Head of caudate nucleus (tissue), 42 donors: ENCODE measurements at regions not wholly inside any gene's neighbourhood (a gene's known extent, or its start where the extent isn't known, plus 50 kb on each side); places are given as distances from the start of the nearest gene placed in this dataset.

Experiments
- DNase-seq, 42 donors: peaks; one replicate each; pipeline versions ENCODE4 v3.0.0 to v3.0.0-alpha.2; 2020 to 2021; ENCODE audit warnings: mixed read lengths in 7 of 42
- intact Hi-C: fragments of 100-400 bp; cut with DNase I; formaldehyde crosslinking; loops from one replicate; pipeline ENCODE4 v1.15.0; 2022

DNA sequence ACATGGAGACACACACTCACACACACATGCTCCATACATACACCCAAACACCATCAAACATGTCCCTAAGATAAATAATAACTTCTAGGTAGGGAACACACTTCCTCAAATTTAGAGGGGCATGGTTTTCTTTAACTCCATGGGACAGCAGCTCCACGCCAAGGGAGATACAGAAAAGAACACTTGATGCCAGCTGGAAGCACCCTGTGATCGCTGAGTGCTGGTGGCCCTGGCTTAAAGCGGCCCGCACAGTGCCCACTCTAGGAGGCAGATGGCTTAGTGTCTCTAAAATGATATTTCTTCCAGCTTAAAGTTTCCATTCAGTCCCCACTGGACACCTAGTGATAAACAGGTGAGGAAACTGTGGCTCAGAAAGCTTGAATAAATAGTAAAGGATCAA lies 232.9 kb downstream of the UACA start:
- intact Hi-C loops: no loop called here
- peak in 1 of 42 donors; percentile 4 for DNase-seq

DNA sequence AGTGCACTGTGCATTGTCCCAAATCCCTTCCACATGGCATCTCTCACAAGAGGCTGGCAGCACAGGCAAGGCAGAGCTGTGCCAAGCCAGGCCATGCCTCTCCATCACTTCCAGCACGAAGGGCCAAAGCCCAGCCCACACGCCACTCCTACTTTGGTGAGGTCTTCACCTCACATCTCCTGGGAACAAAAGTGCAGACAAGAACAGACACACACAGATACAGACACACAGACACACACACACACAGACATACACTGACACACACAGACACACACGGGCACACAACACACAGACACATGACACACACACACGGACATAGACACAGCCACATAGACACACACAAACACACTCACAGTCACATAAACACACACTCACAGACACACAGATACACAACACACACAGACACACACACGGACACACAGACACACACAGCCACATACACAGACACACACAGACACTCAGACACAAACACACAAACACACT lies 233.3 kb downstream of the UACA start:
- intact Hi-C loops: no loop called here
- peak in 2 of 42 donors; percentile 13 to 15 for DNase-seq

DNA sequence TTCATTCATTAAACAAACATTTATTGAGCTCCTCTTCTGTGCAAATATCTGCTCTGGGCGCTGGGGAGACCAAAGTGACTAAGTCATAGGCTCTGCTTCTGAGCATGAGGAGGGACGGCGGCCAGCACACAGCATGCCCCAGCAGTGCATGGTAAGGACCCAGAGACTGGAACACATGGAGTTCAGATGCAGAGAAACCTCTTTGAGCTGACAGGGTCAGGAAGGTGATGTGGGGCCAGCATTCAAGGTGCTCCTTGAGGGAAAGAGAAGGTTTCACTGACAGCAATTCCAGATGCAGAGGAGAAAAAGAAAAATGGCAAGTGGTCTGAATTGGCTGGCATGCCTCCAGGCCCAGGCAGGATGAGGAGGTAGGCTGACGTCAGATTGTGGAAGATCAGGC lies 234.5 kb downstream of the UACA start:
- DNase-seq: peak in 2 of 42 donors; percentile 8 to 25
- intact Hi-C loops: no loop called here

DNA sequence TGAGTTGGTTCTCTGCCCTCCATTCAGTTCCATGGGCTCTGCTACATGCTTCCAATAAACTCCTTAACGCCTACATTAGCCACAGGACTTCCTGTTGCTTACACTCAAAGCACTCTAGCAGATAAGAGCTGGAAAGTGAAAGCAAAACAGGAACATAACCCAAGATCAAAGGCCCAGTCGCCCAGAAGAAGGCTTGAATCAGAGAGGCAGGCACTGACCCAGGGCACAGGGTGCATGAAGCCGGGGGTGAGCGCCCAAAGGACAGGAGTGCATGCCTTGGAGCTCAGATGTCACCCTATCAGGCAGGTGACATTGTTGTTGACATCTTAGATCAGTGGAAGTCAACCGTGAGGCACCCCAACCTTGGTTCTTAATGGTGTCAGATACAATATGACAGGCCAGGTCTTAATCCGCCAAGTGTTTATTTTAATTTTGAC lies 235.1 kb downstream of the UACA start:
- intact Hi-C loops: no loop called here
- DNase-seq: peak in 2 of 42 donors; percentile 10 to 35

DNA sequence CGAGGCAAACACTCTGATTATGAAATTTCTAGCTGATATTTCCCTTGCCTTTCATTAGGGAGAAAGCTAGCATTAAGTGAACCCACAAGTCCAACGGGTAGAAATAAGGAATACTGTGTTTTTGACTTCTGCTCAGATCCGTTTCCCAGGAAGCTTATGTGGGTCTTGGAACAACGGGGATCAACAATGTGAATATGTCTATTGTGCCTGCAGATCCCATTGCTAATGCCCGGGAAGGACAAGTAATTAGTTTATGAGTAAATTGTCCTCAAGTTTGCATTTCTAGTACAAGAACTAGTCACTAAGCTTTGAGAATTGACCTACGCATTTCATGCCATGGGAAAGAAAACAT lies 236.4 kb downstream of the UACA start:
- intact Hi-C loops: no loop called here
- no peak for DNase-seq

DNA sequence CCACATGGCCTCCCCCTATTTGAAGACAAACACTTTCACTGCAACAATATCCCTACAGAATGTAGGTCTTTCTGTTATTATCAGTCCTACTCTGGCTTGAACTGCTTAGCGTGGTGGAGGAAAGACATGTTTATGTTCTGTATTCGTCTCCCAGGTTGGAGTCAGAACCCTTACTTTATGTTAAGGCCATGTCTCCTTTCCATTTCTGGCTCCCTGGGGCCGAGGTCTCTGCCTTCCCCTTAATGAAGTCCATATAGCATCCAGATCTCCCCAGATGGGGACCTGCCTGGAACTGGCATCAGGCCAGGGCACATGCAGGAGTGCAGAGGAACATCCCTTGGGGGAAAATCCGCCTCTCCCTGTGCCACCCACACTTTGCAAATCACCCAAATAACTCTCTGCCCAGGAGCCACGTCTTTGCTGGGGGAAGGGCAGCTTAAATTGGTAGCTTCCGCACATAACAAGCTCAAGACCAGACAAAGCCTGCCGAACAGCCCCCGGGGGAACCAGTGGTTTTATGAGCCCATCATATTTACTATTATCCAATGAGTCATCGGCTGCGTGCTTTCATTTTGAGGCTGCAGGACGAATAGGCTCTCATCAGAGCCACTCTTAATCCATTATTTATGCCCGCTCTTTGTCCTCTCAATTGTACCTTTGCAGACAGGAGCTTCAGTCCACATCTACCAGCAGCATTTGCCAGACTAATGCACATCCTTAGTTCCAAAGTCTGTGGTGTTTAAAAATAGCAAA lies 237.0 kb downstream of the UACA start:
- intact Hi-C loops: no loop called here
- DNase-seq: peak in 1 of 42 donors; percentile 8

DNA sequence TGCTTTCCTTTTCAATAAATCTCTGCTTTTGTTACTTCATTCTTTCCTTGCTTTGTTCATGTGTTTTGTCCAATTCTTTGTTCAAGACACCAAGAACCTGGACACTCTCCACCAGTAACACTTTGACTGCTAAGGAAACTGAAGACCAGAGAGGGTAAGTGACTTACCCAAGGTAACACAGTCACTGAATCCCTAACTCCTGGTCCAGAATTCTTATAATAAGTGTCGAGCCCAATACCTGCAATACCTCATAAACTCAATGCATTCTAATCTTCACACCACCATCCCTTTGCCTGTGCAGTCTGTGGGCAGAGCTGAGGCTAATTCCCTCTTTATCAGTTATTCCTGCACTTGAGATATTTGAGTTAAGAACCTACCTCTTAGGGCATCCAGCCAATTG lies 237.8 kb downstream of the UACA start:
- DNase-seq: no peak
- intact Hi-C loops: no loop called here

DNA sequence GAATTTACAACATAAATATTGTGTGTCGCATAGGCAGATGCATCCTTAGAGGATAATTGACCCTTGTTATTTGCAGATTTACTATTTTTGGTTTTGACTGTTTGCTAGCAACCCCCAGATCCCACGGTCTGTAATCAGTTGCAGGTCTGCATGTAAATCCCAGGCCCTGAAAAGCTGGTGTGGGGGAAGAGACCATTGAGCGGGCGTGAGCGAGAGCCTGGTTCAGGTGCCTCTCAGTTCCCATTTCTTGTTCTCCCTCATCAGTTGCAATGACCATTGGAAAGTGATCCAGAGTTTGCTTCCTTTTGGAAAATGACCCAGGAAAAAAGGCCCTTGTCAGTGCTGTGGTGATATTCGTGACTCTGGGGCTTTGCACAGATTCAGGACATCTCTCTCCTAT lies 238.9 kb downstream of the UACA start:
- intact Hi-C loops: no loop called here
- DNase-seq: peak in 2 of 42 donors; percentile 2 to 4

DNA sequence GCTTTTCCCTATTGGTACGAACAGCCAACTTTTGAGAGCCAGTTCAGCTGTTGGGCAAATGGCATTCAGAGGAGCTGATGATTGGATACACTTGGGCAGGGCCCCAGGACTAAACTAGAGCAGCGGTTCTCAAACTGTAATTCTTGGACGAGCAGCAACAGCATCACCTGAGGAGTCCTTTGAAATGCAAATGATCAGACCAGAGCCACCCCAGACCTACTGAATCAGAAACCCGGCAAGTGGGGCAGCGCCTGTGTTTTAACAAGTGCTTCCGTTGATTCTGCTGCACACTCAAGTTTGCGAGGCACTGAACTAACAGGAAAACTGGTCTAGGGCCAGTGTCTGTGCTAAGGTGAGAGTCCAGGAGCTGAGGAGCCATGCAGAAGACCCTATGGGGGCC lies 239.7 kb downstream of the UACA start:
- DNase-seq: peak in 2 of 42 donors; percentile 10 to 18
- intact Hi-C loops: no loop called here

DNA sequence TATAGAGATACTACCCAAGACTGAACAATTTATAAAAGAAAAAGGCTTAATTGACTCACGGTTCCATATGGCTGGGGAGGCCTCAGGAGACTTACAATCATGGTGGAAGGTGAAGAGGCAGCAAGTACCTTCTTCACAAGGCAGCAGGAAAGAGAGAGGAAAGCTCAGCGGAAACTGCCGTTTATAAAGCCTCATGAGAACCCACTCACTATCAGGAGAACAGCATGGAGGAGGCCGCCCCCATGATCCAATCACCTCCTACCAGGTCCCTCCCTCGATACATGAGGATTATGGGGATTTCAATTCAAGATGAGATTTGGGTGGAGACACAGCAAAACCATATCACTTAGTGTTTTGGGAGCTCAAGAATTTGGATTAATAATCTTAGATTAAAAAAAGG lies 240.2 kb downstream of the UACA start:
- intact Hi-C loops: no loop called here
- peak in 2 of 42 donors; percentile 8 to 10 for DNase-seq

DNA sequence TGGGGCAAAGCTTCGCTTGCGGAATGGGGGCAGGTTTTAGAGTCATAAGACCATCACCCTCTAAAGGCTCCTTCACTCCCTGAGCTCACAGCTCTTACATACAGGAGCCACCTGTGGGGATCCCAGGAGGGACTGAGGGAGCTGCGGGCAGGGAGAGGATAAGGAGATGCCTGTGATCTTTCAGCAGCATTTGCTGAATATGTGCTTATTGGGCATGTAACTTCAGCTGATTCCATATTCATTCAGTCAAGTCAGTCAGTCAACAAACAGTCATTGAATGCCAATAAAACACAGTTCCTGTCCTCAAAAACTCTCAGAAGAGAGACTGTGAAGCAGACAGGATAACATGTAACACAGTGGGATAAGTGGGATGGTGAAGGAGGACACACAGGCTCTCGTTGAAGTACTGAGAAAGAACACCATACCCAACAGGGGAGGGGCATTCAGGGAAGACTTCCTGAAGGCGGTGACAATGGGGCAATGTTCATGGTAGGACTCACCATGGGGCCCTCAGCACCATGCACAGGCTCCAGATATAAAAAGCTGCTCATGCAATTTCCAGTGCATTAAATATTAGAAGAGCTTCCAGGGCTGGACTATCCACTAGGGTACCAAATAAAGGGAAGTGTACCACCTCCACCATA lies 240.9 kb downstream of the UACA start:
- DNase-seq: peak in 1 of 42 donors; percentile 1
- intact Hi-C loops: no loop called here

DNA sequence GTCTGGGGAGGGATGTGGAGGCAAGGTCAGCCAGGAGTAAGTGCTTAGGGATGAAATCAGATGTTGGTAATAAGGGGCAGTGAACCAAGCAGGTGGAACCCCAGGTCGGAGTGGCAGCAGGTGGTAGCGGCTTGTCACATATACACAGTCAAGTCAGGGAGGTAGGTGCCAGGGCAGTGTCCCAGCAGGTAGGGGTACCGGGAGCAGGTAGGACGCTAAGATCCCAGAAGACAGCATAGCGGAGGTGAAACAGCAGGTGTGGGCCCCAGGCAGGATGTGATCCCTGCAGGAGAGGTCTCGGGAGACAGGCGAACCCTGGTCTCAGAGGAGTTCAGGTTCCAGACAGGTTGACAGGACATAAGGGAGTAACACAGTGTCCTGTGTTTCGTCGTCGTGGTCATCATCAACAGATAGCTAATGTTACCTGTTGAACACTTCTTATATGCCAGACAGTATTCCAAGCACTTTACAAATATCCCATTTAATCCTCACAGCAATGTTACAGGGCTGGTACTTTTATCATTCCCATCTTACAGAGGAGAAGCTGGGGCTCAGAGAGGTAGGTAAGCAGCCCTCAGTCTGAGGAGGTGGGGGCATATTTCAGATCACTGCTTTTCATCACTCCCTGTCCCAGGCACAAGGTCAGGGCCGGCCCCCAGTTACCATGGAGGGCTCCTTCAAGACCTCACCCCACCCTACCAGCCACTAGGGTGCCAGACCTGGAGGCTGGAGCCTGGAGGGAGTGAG lies 241.6 kb downstream of the UACA start:
- intact Hi-C loops: no loop called here
- peak in 2 of 42 donors; percentile 9 to 21 for DNase-seq

DNA sequence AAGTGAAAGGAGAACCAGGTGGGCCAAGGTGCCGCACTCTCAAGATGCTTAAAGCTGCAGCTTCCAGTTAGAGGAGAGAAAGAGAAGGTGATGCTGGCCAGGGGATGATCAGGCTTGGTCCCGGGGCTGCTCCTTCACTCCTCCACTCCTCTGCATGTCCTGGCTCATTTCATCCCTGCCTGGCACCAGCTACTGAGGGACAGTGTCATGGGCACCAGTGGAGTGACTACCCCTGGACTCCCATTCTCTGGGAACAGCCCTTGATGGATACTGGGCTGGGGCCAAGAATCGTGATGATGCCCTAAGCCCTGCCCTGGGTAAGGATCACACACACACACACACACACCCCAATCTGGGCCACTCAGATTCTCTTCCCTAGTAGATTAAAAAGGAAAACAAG lies 243.7 kb downstream of the UACA start:
- intact Hi-C loops: no loop called here

DNA sequence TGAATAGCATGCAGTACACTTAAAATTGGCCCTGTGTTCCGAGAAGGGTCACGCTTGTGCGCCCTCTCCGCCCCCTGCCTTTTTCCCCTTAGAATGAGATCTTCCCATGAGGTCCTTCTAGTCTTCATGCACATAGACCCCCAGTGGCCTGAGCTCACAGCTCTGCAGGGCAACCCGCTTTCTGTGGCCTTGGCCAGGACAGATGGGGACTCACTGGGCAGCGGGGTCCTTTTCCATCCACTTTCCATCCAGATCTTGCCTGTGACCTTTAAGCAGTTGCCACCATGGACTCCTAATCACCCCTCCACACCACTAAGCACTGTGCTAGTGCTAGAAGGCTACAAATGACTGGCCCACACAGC lies 244.4 kb downstream of the UACA start:
- no peak for DNase-seq
- intact Hi-C loops: no loop called here

More for the DNA sequence above, 243.7 kb downstream of the UACA start:
- DNase-seq: no peak

DNA sequence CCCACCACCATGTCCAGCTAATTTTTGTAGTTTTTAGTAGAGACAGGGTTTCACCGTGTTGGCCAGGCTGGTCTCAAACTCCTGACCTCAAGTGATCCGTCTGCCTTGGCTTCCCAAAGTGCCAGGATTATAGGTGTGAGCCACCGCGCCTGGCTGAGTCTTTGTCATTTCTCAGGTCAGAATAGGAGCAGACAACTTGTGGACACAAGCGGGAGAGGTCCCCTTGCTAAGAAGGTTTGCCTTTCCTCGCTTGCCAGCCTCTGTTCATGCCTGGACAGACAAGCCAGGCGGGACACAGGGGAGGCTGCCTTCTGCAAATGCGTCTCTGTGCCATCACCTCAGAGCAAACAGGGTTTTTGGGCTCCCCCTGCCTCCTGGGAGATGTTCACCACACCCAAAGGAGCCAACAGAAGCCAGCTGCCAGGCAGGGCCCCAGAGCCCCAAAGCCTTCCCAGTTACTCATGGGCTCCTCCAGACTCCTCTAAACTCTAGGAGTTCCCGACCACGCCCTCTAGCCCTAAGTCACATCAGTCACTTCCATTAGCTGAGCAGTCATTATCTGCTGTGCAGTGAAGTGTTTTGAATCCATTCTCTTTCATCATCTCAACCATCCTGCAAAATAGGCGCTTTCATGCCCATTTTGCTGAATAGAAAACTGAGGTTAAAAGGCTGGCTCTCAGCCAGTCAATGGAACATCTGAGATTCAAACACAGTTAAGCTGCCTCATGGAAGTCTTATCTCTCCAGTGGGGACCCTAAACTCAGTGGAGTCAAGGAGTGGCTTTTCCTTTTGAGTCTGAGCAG lies 245.0 kb downstream of the UACA start:
- intact Hi-C loops: no loop called here
- no peak for DNase-seq

DNA sequence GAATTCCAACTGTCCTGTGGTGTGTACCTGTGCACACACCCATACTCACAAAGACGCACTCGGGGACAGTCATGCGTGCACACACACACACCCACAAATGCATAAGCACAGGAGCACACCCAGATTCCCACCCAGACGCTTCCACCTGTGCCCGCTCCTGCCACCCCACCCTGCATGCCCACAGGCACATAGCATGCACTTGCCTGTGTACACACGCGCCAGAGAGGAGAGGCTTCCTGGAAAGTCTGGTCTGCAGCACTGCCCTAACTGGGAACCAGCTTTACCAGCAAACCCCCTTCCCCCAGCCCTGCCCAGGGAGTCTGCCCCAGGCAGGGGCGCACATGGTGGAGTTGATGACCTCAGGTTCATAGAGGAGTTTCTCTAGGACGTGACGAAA lies 246.2 kb downstream of the UACA start:
- no peak for DNase-seq
- intact Hi-C loops: no loop called here

DNA sequence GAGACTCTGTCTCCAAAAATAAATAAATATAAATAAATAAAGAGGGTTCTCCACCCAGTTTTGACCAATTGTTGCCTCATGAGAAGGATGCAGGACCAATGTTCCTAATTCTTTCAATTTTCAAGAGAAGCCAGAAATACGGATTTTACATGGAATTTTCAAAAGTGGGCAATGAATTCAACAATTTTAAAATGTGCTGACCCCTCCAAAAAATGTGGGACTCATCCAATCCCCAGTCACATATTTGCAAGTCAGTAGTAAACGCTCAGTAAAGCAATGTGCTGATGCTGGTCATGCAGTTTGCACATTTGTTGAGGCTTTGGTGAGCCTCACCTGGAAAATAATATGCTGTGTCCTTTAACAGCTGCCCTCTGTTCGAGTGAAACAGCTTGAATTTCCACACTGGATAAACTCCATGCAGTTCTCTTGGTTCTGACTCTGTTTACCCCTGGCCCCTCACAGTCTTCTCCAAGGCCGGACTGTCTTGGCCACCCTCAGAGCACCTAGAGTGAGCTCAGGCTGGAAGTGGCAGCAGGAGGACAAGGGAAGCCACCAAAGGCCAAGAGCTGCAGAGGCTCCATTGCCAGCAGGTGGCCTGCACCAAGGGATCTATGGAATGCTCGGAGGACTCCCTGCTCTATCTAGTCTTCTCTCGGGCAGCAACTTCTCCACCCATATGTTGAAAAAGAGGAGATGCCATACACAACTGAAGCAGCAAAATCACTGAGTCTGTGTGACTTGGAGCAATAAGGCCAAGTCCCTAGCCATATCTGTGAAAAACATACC lies 246.8 kb downstream of the UACA start:
- intact Hi-C loops: no loop called here
- DNase-seq: no peak

DNA sequence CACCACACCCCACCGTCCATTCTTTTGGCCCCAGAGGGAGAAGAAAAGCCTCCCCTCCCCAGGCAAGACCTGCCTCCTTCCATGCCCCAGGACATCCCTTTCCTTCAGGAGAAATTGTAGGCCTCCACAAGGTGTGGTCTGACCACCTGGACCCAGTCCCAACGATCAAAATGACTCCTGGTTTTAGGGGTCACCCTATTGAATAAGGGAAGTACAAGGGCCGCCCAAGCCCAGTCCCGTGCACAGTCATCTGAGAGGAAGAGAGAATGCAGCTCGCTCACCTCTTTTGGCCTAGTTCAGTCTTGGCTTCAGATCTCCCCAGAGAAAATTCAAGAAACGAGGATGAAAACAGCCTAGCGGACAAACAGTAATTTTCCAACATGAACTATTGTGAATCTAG lies 249.1 kb downstream of the UACA start:
- DNase-seq: no peak
- intact Hi-C loops: no loop called here

DNA sequence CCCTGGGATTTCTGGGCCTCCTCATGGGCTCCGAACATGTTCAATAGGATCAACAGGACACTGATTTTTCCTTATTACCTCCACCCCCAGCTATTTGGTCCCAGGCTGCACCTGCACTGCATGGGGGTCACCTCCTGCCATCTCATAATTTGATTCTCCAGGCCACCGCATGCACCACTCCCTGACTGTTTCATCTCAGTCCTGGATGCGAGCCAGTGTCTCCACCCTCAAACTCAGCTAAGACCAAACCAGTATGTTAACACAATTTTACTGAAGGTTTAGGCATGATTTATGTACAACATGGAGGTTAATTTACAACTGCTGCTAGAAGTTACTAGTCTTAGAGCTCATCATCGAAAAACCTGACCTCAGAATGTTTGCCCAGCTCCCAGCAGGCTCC lies 249.5 kb downstream of the UACA start:
- DNase-seq: no peak
- intact Hi-C loops: no loop called here
